GM23338 (cell line): ENCODE measurements at regions not wholly inside any gene's neighbourhood (a gene's known extent, or its start where the extent isn't known, plus 50 kb on each side); places are given as distances from the start of the nearest gene placed in this dataset. TPM values are rescaled to one million over a fixed set of nuclear protein-coding genes. Genes with fewer than 3 reads are reported as not detected.

ENCODE experiments used
- CTCF ChIP-seq, 2 experiments: fragments of 200-600 bp in 1 of 2; sonication (generic) in 1 of 2; conservative IDR thresholded peaks; 2 replicates each; pipeline versions ENCODE4 v1.5.1 to v1.6.1; 2016 to 2017; ENCODE audit warnings: antibody characterized with exemption in 2 of 2, low read depth in 2 of 2, mild to moderate bottlenecking in 2 of 2, moderate library complexity in 1 of 2
- STAT1 ChIP-seq: IDR thresholded peaks from one replicate; pipeline ENCODE4 v1.6.1; 2016; ENCODE audit warnings: antibody characterized with exemption; ENCODE audit not compliant: unreplicated experiment
- ZNF114 ChIP-seq: fragments of 250-450 bp; sonication (Bioruptor Pico); IDR thresholded peaks from 2 replicates; pipeline ENCODE4 v1.5.0; 2020; ENCODE audit warnings: mild to moderate bottlenecking, moderate library complexity
- ZNF331 ChIP-seq: fragments of 250-450 bp; sonication (Bioruptor Pico); IDR thresholded peaks from 2 replicates; pipeline ENCODE4 v1.5.0; 2020; ENCODE audit warnings: low read depth, mild to moderate bottlenecking, moderate library complexity
- ZNF462 ChIP-seq: fragments of 250-450 bp; sonication (Bioruptor Pico); IDR thresholded peaks from 2 replicates; pipeline ENCODE4 v1.5.0; 2020; ENCODE audit warnings: mild to moderate bottlenecking, moderate library complexity
- small RNA-seq: library from RNA; depleted of rRNA; stranded (forward); fragments of <200 nt; gene quantifications from one replicate; pipeline ENCODE3, GENCODE V24; 2014; ENCODE audit warnings: low replicate concordance

- TF ChIP-seq ZNF462 (no peak), ZNF114 (CRISPR knock-in tag) (no peak), CTCF (conservative IDR thresholded peaks at IDR 0.05; ENCODE audit: low read depth in 2 of 2) (no peak), ZNF331 (CRISPR knock-in tag) (no peak), STAT1 (no peak)
Observed at GRCh38 chr1:232754930-232755329, 50.3 kb upstream of the MAP10 start (continued).

Small RNA genes lying in the stretch of these regions (small RNA-seq; reads per million reads assigned to genes)
- not detected for gene RNU6-1211P
